Fibroblast of skin of right biceps (primary cell): ENCODE measurements at regions not wholly inside any gene's neighbourhood (a gene's known extent, or its start where the extent isn't known, plus 50 kb on each side); places are given as distances from the start of the nearest gene placed in this dataset.
A peak's percentile ranks its signal among the peaks of the same experiment; 100 is the strongest.
"Not testable (repeated sequence)": the region's sequence is repeated elsewhere in the genome, so short reads cannot be mapped to it uniquely, and the experiment has no call there.

ENCODE experiments used
- DNase-seq: peaks from one replicate; pipeline ENCODE4 v3.0.0-alpha.2; 2013

- no peak for DNase-seq
Measured at GRCh38 chr3:90025019-90025418, 917.6 kb downstream of the EPHA3 start.

GRCh38 chr3:90026406-90026805 lies 919.0 kb downstream of the EPHA3 start:
- no peak for DNase-seq

DNA sequence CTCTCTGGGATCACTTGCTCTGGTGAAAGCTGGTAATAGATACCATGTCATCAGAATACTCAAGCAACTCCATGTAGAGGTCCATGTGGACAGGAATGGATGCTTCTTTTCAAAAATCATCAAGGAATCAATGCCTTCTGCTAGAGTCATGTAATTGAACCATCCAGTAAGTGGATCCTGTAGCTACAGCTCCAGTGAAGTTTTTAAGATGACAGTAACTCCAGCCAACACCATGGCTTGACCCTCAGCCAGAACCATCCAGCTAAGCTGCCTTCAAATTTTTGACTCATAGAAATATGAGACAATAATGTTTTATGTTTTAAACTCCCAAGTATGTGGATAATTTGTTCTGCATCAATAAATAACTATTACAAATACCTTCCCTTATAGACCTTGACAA lies 923.7 kb downstream of the EPHA3 start:
- DNase-seq: no peak

DNA sequence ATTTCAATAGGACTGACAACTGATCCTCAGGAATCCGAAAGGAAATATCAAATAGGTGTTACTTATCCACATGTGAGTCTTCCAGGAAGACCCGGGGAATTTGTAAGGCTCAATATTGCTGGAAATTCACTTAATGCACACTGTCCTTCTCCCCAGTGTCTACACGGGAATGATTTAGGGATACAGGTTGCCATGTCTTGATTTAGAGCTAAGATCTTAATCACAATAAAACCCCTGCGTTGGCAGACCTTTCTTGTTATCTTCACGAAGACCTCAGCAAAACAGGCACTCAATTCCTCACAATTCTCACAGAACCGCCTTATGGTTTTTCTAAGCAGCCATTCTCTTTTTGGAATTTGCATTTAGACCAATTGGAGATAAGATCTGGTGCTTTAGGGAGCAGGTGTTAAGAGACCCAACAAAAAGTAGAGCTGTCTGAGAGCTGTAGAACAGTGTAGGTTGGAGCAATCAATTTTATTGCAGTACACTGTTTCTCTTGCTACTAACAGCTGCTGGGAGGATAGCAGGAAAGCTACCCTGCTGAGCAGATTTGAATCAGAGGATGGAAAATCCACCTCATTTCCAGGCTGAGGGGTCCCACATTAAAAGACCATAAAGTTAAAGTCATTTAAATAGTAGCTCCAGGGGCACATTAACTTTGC lies 925.7 kb downstream of the EPHA3 start:
- no peak for DNase-seq

DNA sequence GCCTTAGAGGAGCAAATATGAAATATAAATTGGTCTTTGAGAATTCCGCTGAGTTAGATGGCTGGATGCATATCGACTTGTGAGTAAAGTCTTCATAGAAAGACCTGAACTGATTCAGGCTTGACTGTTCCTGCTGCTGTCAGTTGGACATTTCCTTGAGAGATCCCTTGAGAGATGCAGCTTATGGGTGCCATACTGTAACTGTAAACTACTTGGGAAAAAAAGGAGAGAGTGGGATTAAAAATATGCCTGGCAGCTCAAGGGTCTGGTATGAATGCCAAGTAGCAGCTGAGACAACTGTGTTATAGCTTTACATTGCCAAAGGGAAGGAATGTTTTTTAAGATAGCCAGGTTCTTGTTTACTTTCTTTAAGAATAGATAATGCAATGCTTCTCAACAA lies 926.6 kb downstream of the EPHA3 start:
- DNase-seq: no peak

DNA sequence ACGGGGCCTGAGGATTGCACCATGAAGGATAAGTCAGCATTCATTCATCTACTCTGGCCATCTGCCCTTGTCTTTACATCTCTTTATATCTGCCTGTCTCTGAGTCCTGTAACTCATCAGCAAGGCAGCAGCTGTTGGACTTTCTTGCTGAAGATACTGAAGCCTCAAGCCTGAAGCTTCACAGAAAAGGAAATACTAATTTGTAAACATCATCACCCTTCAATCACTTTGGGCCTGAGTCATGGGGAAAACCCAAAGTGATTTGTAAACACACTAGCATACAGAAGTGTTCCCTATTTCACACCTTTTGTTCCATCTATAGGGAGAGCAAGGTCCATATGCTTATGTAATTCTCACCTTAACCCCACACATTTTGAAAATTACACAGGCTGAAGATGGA lies 928.2 kb downstream of the EPHA3 start:
- no peak for DNase-seq

- no peak for DNase-seq
Measured at GRCh38 chr3:90036939-90037469, 929.6 kb downstream of the EPHA3 start.

DNA sequence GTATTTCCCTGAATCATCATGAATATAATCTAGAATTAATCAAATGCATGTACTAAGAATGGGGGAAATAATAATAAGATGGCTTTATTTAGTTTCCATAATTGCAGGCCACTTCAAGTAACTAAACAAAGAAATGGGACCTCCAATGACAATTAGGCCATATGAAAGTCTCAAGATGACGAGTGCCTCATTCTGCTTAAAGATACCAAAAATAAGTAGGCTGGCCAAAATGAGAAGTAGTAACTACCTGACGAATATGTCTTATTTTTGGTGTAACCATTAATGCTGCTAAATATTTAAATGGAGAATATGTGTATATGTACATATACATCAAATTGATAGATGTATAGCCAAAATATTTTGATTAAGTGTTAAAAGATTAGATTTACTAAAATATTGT lies 932.6 kb downstream of the EPHA3 start:
- DNase-seq: no peak

- DNase-seq: no peak
Measured at GRCh38 chr3:90040554-90040953, 933.1 kb downstream of the EPHA3 start.

DNA sequence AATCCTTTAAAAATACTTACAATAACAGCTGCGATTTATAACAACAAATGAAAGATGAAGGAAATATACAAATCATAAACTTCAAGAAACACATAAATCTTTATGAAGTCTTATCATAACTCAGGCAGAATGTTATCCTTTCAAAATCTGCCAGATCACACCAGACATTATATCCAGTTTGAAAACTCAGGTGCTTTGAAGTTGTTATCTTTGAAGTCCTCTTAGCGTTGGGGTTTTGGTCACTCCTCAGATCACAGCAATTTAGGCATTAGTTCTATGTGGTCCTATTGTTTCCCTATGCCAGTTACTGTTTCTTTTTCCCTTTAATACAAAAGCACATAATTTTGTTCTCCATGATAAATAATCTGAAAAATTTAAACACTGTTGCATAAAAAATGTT lies 934.6 kb downstream of the EPHA3 start:
- no peak for DNase-seq

- no peak for DNase-seq
Measured at GRCh38 chr3:90043287-90043686, 935.9 kb downstream of the EPHA3 start.

DNA sequence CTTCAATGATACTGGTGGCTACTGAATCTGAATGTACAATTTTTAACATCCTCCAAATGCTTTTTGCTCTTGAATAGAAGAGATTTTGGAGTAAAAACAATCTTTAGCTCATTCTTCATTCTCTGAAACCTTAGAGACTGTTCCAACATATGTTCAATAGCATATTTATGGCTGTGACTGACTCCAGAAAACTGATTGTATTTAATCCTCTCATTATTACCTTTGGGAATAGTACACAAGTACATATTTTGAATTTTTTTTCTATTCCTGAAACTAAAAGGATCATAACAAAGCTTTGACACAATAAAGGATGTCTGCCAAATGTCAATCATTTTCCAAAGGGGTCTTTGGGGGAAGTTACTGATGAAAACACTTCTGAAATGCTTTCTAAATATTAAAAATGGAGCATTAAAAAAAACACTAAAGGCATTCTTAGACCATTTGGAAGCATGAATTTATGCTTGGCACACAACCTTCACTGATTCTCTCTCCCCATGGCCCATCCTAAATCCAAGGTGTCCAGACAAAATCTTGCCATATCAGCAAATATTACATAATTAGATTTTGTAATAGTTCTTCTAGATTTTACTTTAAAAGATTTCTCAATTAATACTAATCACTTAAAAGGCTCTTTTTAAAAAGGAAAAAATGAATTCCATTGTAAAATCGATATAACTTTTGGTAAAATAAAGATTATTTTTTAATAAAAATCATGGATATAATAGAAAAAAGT lies 936.8 kb downstream of the EPHA3 start:
- no peak for DNase-seq

DNA sequence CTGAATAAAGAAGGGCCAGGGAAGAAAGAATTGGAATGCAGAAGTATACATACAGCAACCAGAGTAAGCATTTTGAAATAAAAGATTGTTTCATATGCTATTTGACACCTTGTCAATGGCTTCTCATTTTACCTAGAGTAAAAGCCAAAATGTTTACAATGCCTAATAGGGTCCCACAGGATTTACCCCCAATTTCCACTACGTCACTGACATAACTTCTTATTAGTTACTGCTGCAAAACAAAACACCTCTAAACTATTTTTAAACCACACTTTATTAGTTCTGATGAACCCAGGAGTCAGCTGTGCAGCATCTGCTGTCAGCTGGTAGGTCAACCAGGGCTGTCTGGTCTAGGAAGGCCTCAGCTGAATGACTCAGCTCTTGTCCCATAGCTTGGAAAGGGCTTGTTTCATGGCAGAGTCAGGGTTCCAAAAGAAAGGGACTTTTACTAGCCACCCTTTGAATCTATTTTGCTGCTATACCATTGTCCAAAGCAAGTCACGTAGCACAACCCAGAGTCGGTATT lies 945.1 kb downstream of the EPHA3 start:
- DNase-seq: no peak

- no peak for DNase-seq
Measured at GRCh38 chr3:90054311-90054710, 946.9 kb downstream of the EPHA3 start.

- no peak for DNase-seq
Measured at GRCh38 chr3:90055666-90056065, 948.2 kb downstream of the EPHA3 start.

GRCh38 chr3:90056281-90057032 lies 949.0 kb downstream of the EPHA3 start:
- no peak for DNase-seq

GRCh38 chr3:90062016-90062415 lies 954.6 kb downstream of the EPHA3 start:
- peak; percentile 12 for DNase-seq

DNA sequence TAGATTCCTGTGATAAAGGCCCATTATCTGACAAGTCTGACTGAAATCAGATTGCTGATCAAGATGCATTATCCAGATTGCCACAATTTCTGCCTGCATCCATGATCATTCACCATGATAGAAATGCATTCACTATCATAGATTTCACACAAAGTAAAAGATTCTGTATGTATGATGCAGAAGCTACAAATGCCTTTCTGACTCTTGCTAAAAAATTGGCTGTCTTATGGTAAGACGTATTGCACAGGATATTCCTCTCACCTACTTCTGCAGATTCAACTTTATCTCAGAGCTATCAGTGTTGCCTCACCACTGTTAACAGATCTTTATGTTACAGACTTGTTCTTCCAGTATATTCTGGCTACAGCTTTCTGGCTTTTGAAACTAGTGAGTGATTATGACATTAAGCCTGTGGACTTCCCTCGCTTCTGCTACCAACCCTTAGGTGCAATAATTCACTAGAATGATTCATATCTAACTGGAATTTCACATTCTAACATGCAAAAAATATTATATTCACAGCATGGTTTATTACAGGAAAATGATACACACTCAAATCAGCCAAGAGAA lies 955.3 kb downstream of the EPHA3 start:
- peak; percentile 0 for DNase-seq

DNA sequence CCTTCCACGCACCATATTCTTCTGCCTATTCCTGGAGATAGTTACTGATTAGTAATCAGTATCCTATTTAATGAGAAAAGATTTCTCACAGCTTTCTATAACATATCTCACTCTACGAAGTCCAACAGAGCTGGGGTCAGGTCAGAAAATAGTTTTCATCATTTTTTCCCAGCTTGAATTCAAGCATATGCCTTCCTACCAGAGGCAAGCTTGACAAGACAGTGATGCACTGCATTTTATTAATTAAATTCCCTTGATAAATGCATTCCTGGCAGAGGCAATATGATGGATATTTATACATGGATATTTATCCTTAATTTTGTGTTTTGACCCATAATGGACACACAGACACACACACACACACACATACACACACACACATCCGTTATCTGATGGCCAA lies 961.4 kb downstream of the EPHA3 start:
- no peak for DNase-seq

GRCh38 chr3:90069748-90070147 lies 962.3 kb downstream of the EPHA3 start:
- DNase-seq: no peak

GRCh38 chr3:90076136-90076535 lies 968.7 kb downstream of the EPHA3 start:
- no peak for DNase-seq

DNA sequence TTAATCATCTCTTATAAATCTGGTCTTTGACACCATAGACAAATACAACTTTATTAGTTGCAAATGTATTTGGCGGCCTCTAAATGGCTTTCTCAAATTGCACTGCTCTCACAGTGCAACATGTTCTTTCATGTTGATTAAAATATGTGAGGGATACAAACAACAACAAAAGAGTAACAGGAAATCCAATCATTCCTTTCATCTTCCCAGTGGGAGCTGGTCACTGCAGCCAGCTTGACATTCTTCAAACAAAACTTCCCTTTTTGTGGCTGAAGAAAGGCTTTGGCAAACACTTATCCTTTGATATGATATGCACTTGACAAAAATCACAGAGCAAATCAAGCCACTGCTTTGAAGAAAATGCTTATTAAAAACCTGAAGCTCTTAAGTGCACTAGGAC lies 973.6 kb downstream of the EPHA3 start:
- DNase-seq: no peak

DNA sequence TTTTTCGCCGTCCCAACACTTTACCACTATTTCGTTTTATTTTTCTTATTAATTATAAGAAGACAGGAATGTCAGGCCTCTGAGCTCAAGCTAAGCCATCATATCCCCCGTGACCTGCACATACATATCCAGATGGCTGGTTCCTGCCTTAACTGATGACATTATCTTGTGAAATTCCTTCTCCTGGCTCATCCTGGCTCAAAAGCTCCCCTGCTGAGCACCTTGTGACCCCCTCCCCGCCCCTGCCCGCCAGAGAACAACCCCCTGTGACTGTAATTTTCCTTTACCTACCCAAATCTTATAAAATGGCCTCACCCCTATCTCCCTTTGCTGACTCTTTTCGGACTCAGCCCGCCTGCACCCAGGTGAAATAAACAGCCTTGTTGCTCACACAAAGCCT lies 978.9 kb downstream of the EPHA3 start:
- DNase-seq: not testable (repeated sequence)
